Stimulated activated CD4-positive, alpha-beta T cell treated with anti-CD3 and anti-CD28 coated beads, Interleukin-15, amount 100 ng/mL, for 24 hours (primary cell): ENCODE measurements at regions not wholly inside any gene's neighbourhood (a gene's known extent, or its start where the extent isn't known, plus 50 kb on each side); places are given as distances from the start of the nearest gene placed in this dataset.
"Not testable (repeated sequence)": the region's sequence is repeated elsewhere in the genome, so short reads cannot be mapped to it uniquely, and the experiment has no call there.

ENCODE experiments used
- DNase-seq: peaks from one replicate; pipeline ENCODE4 v3.0.0-alpha.2; 2020

DNA sequence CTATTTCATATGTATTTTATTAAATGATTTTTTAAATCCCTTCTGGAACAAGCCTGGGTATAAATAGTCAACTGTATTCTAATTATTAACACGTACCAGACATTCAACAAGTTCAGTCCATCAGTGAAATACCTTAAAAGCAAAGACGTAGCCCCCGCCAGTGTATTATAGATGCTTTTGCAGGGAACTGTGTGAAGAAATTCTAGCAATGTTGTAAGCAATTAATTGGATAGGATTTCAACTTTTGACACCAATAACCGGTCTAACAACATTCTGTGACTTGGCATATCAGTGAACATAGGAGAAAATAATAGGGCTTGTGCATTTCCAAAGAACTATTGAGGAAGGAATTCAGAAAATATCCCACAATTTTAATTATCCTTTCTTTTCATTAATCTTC lies 67.2 kb upstream of the TGFBR2 start:
- DNase-seq = no peak

DNA sequence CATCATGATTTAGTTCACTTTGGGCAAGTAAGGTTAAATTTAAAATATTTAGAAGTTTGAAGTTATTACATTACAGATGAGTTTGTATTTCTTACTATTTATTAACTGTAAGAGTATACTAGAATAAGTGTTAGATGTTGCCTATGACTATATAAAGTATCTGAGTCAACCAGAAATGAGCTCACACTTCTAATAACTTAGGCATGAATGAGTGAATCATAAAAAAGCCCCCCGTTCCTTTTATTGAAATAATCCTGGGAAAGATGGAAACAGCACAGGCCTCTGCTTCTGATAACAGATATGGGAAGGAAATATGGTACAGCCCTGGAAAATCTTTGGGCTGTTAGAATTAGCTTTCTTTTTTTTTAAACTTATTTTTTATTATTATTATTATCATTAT lies 66.6 kb upstream of the TGFBR2 start:
- DNase-seq = no peak

DNA sequence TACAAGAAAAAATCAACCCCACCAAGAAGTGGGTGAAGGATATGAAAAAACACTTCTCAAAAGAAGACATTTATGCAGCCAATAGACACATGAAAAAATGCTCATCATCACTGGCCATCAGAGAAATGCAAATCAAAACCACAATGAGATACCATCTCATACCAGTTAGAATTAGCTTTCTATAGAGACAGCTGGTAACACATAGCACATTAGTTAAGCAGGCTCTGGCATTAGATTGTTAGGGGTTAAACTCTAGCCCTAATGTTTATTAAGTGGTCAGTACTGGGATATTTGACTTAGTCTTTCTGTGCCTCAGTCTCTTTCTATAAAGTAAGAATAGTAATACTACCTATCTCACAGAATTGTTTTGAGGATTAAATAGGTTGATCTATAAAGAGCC lies 65.2 kb upstream of the TGFBR2 start:
- DNase-seq = not testable (repeated sequence)

DNA sequence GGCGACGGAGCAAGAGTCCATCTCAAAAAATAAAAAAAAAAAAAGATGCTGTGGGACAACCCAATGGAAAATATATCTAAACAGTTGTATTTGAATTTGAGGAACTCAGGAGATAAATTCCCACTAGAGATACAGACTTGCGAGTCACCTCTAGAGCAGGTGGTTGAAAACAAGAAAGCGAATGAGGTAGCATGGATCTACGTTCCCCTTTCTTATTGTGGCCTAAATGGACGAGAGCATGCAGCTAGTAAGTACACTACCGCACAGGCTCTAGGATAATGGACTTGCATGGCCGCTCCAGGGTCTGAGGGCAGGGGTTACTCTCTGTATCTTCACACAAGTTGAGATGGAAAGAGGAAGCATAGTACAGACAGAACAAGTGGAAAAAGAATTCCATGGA lies 63.5 kb upstream of the TGFBR2 start:
- DNase-seq = no peak

DNA sequence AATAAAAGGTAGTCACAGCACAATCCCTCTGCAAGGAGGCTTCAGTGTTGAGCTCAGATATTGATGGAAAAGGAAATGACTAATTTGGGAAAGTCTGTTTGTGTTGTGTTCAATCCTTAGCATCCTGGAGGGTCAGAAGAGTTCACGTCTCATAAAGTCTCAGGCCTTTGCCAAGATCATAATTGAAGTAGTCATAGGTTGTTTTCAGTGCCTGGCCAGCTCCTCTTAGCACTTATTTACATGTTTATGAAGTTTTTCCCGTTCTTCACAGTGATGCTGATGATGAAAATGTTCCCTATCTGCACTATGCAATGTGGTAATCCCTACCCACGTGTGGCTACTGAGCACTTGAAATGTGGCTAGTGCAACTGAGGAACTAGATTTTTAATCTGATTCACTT lies 61.6 kb upstream of the TGFBR2 start:
- DNase-seq = peak; percentile 4

DNA sequence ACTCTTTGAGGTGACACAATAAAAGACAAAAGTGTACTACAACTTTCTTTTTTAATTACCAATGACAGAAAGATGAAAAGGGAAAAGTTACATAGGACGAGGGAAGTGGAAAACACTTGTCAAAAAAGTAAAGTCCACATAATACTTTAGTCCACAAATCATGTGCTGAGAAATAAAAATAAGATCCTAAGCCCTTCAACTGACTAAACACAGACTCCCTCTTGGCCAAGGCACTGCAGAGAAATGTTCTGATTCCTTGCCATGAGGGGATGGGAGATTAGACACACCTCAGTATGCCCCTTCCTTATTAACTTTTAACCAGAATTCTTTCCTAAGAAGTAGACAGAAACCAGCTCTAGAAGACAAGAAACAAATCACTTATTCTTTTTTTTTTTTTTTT lies 59.5 kb upstream of the TGFBR2 start:
- no peak for DNase-seq

DNA sequence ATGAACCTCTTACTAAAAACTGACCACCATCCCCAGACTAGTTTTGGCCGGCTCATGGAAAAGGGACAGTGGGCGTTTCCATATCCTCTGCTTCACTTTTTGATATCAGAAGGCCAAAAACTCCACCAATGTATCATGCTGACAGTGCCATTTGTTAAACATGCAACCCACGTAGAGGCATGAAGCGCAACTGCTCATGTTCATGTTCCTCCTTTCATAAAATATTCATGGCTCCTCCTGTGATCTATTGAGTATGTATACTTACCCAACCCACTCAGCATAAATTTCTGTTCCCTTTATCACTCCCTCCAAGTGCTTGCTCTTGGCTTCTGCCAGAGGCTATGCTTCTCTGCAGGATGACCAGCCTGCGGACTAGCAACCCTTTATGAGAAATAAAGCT lies 58.7 kb upstream of the TGFBR2 start:
- DNase-seq = no peak

DNA sequence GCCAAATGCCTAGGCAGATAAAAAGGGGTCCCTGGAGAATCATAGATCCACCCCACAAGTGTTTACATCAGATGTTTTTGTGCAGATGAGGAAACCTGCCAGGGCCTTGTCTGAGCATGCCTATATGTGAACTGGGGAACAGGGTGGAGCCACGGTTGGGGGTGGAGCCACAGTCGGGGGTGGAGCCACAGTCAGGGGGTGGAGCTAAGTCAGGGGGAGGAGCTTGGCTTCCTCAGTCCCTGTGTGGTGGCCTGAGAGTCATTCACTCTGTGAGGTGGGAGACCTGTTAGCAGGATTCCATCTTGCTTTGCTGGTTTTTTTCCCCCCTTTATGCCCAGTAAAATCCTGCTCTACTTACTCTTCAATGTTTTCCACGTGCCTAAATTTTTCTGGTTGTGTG lies 57.8 kb upstream of the TGFBR2 start:
- DNase-seq = peak; percentile 13

DNA sequence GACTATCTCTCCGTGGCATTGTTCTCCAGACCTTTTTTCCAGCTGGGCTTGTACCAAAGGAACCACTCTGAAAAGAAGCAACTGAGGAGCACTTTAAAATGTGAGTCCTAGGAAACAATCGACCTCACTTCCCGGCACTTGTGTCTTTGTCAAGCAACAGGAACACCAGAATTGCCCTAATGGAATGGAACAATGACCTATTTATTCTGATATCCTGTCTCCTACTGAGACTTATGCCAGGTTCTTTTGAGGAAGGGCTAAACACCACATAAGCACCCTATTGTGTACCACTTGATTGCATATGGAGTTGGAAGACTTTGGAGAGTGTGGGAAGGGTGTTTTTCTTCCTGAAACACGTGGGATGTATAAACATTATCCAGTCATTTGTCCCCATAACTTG lies 56.8 kb upstream of the TGFBR2 start:
- DNase-seq = no peak

DNA sequence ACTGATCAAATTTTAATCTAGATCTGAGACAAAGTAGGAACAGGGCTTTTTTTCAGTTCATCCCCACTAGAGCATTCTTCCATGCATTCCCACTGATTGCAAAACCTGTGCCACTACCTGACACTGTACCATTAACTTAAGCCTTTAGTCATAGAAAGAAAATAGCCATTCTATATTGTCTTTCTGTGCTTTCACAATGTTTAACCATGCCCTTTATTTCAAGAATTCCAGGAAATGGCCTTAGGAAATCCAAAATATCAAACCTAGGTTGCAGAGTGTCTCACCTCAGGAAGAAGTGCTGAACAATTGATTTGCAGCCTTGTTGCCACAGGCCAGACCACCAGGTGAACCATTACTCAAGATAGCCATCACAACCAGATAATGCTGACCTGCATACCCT lies 56.2 kb upstream of the TGFBR2 start:
- DNase-seq = no peak

DNA sequence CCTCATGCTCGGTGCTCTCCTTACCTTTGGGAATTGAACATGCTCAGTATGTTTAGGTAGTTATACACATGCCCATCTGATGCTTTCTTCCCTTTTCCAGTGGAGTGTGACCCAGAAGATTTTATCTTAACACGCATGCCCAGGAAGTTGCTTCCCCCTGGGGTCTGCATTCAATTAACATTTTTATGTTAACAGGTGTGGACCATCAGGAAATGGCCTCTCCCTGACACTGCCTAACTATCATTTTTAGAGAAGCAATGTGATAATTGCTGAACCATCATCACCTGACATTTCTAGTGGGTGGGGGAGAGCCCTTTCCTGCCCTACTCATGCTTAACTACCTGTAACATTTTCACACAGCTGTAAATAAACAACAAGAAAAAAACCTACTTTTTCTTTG lies 55.1 kb upstream of the TGFBR2 start:
- DNase-seq = no peak

DNA sequence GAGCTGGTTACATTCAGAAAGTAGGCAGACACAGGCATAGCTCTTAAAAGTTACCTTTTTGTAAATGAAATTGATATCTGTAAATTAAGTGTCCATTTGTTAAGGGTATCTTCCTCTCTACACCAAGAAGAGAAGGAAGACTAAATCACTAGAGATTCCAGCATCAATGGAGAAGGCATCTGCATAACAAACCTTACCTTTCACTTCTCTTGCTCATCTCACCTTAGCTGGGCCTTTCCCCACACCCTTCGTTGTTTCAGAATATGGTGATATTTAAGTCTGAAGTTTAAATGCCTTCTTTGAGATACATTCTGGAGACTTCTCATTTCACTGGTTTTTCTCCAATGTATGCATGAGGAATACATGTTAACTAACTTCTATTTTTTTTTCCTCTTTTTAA lies 54.5 kb upstream of the TGFBR2 start:
- DNase-seq = no peak

DNA sequence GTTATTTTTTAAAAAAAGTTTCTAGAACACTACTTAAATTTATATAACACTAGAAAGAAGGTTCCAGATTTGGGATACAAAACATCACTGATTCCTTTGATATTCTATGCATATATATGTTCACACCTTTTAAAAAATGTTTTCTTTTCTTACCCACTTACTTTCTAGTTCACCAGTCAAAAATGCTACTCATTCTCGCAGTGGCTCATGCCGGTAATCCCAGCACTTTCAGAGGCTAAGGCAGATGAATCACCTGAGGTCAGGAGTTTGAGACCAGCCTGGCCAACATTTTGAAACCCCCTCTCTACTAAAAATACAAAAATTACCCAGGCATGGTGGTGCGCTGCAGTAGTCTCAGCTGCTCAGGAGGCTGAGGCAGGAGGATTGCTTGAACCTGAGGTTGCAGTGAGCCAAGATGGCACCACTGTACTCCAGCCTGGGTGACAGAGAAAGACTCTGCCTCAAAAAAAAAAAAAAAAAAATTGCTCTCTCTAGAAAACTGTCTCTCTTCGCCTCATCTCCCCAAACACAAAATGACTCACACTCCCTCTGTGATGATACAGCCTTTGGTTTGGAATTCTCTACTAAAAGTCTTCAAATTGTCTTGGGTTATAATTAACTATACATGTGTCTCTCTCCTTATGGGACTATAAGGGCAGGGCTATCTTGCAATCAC lies 52.6 kb upstream of the TGFBR2 start:
- peak; percentile 21 for DNase-seq

DNA sequence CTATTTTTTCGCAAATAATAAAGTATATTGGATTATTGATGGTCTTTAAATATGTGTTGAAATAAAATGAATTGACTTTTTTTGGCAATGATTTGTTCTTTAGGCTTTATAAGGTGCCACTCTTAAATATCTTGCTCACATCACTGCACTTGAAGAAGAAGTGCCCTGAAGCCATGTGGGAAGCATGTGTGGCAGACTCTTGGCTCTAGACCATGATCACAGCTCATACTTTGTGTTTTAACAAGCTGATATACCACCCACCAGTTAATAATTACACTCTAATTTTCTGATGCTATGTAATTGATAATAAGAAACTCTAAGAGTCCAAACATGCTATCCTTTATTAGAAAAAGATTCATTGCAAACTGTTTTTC lies 52.1 kb upstream of the TGFBR2 start:
- no peak for DNase-seq

DNA sequence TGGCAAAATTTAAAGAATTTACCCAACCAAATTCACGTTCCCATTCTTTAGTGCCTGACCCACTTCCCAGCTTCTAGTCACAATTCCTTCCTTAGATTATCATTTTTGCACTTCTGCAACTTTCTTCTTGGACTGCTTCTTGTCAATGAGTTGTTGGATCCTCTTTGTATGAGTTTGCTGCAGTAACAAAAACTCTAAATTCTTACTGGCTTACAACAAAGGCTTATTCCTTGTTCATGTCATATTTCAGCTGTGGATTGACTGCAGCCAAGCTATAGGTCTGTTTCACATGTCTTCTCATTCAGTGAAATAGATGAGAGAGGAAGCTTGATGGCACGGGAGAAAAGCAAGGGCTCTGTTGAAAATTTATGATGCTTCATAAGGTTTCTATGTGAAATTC lies 50.4 kb upstream of the TGFBR2 start:
- DNase-seq = no peak
